DMS153 treated with DMSO at 0.1 percent for 48 hours (cell line): ENCODE measurements at regions not wholly inside any gene's neighbourhood (a gene's known extent, or its start where the extent isn't known, plus 50 kb on each side); places are given as distances from the start of the nearest gene placed in this dataset.
"Not testable (repeated sequence)": the region's sequence is repeated elsewhere in the genome, so short reads cannot be mapped to it uniquely, and the experiment has no call there.

Experiments used
- DNase-seq: peaks from one replicate; lab custom pipeline; 2025; ENCODE audit not compliant: unreplicated experiment; lab: John Stamatoyannopoulos, UW

DNA sequence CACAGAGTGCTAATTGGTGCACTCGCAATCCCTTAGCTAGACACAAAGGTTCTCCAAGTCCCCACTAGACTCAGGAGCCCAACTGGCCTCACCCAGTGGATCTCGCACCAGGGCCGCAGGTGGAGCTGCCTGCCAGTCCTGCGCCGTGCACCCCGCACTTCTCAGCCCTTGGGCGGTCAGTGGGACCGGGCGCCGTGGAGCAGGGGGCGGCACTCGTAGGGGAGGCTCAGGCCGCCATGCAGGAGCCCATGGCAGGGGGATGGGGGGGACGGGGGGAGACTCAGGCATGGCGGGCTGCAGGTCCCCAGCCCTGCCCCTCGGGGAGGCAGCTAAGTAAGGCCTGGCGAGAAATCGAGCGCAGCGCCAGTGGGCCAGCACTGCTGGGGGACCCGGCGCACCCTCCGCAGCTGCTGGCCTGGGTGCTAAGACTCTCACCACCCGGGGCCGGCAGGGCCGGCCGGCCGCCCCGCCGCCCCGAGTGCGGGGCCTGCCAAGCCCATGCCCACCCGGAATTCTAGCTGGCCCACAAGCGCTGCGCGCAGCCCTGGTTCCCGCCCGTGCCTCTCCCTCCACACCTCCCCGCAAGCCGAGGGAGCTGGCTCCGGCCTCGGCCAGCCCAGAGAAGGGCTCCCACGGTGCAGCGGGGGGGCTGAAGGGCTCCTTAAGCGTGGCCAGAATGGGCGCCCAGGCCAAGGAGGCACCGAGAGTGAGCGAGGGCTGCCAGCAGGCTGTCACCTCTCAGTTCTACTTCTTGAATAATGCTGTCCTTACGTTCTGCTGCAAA lies 258.2 kb downstream of the GALC start:
- DNase-seq = not testable (repeated sequence)

DNA sequence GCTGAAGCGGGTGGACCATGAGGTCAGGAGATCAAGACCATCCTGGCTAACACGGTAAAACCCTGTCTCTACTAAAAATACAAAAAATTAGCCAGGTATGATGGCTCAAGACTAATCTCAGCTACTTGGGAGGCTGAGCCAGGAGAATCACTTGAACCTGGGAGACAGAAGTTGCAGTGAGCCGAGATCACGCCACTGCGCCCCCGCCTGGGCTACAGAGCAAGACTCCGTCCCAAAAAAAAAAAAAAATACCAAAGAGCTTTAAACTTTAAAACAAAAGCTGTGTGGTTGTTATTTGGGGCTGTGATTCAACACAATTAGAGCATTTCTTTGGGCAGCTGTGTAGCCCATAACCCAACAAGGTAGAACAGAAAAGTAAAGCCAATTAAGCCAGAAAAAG lies 259.9 kb downstream of the GALC start:
- not testable (repeated sequence) for DNase-seq

GRCh38 chr14:87732562-87732961 lies 260.4 kb downstream of the GALC start:
- DNase-seq = no peak

DNA sequence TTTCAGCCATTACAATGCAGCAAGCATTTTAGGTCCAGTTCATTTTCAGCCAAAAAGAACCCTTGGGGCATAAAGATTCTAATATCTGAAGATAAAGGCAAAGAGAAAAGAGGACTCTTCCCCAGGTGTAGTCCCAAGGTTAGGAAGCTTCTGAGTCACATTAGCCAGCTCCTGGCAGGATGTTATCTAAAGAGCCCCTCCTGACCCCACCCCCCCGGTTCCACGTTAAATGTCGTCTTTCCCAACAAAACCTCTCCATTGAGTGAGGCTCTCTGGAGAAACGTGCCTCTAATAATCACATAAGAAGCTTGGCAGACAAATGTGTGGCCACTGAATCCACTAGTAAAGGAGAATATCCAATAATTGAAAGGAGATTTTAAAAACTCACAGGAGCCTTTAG lies 267.7 kb downstream of the GALC start:
- DNase-seq = no peak

- DNase-seq = no peak
Measured at GRCh38 chr14:87712396-87713090, 280.4 kb downstream of the GALC start.

GRCh38 chr14:87705439-87705896 lies 287.5 kb downstream of the GALC start:
- DNase-seq = no peak

GRCh38 chr14:87698481-87698880 lies 294.5 kb downstream of the GALC start:
- no peak for DNase-seq

GRCh38 chr14:87696485-87696884 lies 296.5 kb downstream of the GALC start:
- DNase-seq = no peak

DNA sequence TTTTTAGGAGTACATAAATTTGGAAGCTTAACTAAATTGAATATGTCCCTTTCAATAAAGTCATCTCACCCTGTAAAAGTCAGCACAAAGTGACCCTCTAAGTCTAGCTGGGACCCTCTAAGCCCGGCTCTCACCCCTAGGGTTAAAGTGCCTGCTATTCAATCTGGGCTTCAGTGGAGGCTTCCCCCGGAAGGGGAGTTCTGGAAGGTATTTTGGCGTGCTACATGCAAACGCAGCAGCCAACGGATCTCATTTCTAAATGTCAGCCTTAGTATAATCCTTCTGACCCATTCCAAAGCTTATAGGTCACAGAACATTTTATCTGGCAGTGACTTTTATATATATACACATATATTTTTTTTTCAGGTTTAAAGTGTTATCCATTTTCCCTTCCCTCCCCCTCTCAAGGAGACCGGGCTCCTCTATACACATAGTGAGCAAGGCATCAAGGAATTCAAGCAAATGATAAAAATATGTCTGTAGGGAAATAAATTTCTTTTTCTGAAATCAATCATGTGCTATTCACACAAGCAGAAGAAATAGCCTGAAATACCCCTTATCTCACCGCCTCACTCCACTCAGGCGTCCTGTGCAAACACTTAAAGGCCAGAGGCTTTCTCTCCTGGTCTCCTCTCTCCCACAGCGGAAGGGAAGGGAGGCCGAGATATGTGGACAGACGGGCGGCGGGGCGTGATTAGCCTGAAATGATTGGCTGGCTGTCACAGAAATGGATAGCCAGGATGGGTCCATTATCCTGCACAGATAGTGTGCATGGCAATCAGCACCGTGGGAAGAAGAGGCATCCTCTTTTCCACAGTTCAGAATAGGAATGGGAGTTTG lies 301.7 kb downstream of the GALC start:
- no peak for DNase-seq

- no peak for DNase-seq
Measured at GRCh38 chr14:87690076-87690613, 302.8 kb downstream of the GALC start.

- no peak for DNase-seq
Measured at GRCh38 chr14:87688524-87688923, 304.5 kb downstream of the GALC start.

DNA sequence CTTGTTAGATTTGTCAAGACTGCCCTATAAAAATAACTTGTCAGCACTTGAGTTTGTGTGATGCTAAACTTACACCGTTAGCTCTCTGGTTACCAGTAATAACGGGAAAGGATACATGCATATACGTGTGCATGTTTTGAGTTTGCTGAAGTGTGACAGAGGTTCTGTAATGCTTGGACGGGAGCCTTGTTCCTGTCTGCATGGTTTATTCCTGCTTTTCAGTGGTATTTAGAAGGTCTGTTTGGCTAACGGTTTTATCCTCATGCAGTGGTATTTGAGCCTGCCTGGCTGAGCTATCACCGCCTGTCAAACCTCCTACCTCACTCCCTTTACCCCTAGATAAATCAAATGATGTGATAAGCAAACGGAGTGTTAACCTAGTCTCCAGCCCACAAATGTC lies 305.6 kb downstream of the GALC start:
- DNase-seq = no peak

DNA sequence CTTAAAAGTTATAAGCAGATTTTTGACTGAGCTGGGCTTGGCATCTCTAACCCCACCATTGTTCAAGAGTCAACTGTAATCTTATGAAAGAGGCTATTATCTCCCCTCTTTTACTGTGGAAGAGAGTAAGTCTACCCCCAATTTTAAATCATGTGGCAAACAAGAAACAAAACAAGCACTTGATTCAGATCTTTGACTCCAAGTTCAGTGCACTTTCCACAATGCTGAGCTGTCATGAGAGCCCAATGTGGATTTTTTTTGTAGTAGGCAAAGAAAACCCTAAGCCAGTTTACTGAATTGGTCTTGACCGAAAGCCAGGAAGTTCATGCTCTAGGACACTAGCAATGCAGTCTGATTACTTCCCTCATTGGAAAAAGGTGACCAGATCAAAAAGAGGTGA lies 306.2 kb downstream of the GALC start:
- DNase-seq = no peak

DNA sequence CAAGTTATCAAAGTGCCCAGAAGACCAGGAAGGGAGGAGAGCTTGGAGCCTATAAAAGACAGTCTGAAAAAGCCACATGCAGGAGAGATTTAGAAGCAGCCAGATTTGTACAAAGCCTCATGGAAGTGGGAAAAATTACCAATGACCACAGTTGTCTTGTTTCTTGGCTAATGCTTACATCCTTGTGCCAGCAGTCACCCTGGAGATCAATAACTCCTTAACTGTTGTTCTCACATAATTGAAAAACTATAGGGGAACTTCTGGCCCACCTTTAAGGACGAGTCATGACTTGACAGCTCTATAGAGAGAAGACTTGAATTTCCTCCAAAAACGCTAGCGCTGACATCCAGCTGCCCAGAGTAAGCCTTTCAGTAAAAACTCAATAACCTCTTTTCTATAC lies 313.1 kb downstream of the GALC start:
- DNase-seq = no peak

DNA sequence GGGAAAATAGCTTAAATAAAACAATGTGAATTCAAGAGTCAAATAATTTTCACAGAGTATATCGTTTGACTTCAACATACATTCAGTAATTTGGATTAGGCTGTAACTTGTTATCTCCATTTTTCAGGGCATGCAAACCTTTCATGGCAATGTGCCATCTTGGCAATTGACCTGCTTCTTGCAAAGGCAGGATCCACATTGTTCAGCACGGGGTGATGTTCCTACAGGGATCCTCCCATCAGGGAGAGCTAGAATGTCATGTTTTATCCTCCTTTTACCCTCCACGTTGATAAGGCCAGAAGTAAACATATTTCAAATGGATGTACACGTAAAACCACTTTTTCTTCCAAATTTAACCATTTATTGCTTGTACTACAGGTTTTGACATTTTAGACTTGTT lies 314.4 kb downstream of the GALC start:
- DNase-seq = no peak

GRCh38 chr14:87676814-87677437 lies 316.1 kb downstream of the GALC start:
- DNase-seq = no peak

GRCh38 chr14:87667659-87668058 lies 325.3 kb downstream of the GALC start:
- no peak for DNase-seq

GRCh38 chr14:87656315-87656714 lies 336.7 kb downstream of the GALC start:
- DNase-seq = no peak

DNA sequence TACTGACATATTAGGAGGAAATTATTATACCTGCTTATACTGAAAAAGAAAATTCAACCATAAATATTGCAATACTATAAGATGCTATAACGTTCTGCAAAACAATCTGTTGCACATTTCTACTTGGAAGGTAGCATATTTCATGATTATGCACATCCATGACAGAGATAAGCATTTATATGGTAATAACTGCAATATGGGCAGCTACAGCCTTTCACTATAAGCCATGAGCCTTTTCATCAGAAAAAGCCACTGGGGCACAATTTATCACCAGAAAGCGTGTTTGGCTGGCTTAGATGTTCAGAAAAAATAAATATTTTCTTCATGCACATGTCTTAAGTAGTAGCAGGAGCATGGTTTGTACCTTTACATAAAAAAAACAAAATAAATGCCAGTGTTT lies 340.7 kb downstream of the GALC start:
- DNase-seq = no peak

DNA sequence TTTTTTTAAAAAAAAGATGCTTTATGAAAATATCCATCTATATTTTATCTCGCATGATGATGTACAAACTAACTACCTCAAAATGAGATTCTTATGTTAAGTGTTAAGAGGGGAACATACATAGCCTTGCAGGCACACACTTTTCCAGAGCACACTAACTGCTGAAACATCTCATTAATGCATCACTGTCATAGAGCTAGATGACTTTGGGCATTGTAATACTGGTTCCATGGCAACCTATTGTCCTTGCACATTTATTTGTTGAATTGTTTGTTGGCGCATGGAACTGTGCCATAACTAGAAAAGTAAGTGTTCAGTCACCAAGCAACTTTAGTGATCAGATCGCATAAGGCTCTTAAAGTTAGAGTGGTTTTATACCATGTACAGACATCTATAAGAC lies 348.3 kb downstream of the GALC start:
- no peak for DNase-seq

- no peak for DNase-seq
Measured at GRCh38 chr14:87643005-87643404, 350.0 kb downstream of the GALC start.
